HG03066 (cell line): ENCODE measurements at regions not wholly inside any gene's neighbourhood (a gene's known extent, or its start where the extent isn't known, plus 50 kb on each side); places are given as distances from the start of the nearest gene placed in this dataset.
"Not testable (repeated sequence)": the region's sequence is repeated elsewhere in the genome, so short reads cannot be mapped to it uniquely, and the experiment has no call there.

Source experiments
- ATAC-seq: cut with Tn5 transposase; IDR thresholded peaks from one replicate; pipeline ENCODE4 v1.9.1; 2021; ENCODE audit warnings: low read depth; ENCODE audit not compliant: unreplicated experiment

DNA sequence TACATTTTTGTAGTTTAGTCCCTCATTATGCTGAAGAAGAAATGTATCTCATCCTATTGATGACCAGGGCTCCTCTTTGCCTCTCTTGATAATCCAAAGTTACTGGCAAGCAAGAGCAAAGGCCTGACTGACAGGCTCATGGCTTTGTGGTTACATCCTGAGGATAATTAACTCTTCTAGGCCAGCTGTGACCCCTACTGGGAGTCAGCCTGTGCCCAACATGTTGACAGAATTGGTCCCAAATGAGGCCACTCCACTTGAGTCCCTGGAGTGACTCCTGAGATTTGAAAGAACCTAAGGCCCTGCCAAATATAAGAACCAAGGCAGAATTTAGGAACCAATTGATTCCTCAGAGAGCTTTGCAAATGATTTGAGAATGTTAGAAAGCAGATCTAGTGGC, 973.8 kb upstream of the CELF4 start:
- no peak for ATAC-seq

DNA sequence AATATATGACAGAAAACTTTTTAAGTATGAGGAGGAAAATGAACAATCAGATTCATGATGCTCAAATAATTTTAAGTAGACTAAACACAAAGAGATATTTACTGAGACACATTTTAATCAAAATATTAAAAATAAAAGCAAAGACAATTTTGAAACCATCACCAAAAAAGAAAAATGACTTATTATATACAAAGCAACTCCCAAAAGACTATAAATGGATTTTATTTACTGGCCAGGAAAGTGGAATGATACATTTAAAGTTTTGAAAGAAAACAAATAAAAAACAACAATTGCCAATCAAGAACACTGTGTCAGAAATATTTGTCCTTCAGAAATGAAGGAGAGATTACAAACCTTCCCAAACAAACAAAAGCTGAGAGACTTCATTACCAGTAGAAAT, 968.5 kb upstream of the CELF4 start:
- ATAC-seq, result no peak

DNA sequence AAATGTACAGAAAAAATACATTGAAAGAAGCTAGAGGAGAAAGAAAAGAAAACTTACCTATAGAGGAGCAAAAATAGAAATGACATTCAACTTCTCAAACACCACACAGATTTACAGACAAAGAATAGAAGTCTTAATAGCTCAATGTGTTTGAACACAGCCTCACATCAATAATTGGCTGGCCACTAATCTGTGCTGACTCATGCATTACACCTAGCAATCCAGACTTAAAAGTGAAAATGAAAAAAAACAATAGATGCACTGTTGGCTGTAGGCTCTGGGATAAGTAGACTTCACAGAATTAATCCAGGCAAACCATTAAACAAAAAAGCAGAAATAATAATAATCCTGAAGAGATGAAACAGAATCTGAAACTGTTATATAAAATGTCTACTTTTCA, 961.3 kb upstream of the CELF4 start:
- no peak for ATAC-seq

DNA sequence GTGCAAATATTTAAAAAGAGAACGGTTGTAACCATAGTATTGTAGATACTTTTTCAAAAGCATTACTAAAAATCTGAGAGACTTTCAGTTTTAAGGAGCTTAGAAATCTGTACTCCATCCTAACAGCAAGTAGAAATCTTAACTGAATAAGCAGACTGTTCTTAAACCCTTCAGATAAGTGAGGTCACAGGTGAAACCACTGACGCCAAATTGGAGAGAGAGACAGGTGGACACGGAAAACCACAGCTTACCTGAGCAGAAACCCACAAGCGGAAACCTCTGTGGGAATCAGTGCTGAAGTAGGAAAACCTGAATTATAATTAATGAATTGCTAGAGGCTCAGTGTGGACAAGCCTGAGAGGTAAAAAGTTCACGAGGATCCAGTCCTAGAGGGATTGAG, 959.4 kb upstream of the CELF4 start:
- no peak for ATAC-seq

DNA sequence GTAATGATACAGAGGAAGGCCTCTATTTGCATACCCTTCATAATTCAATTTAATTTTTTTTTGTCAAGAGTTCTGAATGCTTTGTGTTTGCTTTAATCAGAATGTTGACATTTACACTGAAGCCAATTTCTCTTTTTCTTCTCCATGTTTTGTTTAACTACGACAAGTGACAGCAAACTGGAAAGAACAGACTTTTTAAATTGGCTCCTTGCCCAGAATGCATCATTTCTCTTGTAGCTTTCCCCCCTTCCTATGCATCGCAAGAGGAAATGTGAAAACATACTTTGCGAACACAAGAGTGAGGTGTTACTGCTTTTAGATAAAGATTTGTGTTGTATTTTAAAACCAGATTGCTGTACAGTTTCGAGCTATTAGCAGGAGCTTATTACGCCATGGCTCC, 955.2 kb upstream of the CELF4 start:
- ATAC-seq, result no peak

DNA sequence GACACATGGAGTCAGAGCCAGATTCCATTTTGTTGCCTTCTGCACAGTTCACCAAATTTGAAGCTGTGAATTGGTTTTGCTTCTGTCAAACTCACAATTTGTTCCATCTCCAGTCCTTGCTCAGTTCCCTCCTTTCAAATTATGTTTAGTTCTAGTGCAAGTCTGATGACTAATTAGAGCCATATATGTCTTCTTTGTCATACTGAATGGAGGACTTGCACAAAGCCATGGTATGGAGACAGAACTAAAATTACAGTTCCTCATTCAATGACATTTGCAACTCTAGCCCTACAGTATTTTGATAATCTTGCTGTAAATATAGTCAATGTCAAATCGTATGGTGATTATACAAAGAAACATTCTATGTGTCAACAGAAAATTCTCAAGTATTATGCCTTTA, 936.9 kb upstream of the CELF4 start:
- ATAC-seq, result no peak

DNA sequence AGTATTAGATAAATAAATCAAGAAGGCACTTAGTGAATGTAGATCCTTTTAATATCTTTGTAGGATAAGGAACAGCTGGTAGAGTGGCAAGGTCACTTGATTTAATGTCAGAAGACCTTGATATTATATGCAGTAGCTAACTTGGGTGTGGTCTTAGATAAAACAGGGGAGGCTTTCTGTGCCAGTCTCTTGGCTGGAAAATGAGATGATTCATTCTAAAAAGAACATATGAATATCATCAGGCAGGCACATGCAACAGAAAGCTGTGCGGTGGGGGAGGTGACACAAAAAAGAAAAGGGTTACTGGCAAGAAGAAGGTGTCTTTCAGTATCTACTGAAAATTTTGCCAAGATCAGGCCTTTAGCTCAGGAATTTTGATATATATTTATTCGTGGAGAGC, 931.7 kb upstream of the CELF4 start:
- no peak for ATAC-seq

DNA sequence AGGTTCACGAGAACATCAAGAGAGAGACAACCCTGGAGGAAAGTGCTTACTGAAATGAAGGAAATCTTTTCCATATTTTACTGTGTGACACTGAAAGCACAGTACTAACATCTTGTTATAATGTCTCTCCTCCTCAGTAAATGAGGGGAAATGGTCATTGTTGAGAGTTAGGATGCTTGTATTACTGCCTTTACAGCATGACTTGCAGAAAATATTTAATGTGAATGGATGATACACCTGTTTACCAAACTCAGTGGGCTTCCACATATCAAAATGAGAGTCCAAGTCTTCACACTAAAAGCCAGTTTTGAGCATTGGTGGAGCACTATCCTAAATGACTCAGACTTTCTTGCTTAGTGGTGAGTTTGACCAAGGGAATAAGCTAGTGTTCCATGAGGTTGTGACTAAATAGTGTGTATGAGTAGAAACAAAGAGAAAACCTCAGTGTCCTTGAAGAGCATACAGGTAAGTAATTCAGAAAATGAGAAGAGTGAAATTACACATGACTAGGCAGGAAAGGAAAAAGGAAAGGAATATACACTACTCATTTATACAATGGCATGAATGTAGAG, 930.7 kb upstream of the CELF4 start:
- no peak for ATAC-seq

DNA sequence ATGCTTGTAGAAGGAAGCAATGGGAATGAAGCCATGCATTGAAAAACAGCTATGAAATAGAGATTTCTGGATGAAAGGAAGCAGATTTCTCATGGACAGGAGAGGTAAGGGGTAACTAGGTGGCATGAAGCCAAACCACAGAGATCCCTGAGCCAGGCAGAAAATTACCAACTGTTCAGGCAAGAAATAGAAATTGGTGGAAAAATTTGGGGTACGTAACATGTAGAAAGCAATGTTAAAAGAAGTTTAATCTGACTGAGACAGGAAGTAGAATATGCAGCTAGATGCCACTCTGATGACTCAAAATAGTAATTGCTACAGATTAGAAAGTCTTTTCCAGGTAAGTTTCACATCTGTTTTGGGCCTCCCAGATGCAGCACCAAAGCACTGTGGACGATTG, 928.5 kb upstream of the CELF4 start:
- ATAC-seq, result no peak

DNA sequence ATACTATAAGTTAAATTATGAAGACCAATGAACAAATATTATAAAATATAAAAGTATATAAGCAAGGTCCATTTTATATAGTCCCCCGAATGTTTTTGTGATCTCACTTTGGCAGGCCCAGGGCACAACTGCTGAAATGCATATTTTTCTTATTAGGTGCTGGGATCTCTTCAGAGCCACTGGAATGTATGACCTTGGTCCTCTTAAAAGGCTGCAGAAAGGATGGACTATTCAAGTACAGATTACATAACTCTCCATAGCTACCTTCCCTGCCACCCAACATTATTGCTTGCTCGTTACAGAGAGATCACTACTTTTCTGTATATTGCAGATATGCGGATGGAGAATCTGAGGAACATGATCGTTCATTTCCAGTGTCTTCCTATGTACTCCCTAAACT, 925.6 kb upstream of the CELF4 start:
- ATAC-seq, result no peak

DNA sequence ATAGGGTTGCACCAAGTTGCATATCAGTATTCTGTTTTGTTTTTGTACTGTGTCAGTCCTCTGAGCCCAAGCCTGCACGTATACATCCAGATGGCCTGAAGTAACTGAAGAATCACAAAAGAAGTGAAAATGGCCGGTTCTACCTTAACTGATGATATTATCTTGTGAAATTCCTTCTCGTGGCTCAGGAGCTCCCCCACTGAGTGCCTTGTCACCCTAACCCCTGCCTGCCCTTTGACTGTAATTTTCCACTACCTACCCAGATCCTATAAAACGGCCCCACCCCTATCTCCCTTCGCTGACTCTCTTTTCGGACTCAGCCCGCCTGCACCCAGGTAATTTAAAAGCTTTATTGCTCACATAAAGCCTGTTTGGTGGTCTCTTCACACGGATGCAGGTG, 924.1 kb upstream of the CELF4 start:
- ATAC-seq, result not testable (repeated sequence)

DNA sequence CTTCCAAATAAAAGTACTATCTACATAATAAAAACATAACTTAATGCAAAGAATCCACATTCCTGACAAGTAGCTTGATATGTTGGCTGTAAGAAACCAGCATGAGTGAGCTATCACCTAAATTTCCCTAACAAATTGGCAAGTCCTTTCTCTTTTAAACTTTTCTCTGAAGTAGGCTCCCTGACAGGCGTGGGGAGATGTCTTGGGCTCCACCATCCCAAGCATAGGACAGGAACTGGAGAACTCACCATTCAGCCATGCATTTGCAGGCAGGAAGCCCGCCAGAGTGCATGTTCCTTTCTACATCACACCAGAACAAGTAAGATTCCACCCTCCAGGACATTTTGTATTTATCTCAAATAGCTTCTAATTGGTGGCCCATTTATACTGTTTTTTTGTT, 921.9 kb upstream of the CELF4 start:
- no peak for ATAC-seq

DNA sequence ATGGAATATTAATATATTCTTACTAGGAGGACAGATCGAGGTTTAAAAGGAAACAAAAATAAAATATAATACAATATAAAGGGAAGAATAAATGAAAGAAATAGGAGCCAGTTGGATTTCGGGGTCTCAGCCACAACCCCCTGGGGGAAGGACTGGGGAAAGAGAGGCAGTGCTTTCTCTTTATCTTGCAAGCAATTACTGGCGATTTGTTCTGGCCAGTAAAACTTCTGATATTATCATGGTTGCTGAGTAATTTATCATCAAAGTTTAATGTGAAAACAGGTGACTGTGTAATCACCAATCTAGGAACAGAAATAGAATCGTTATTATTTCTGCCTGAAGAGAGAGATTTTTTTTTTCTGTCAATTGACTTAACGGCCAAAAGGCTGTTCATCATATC, 917.7 kb upstream of the CELF4 start:
- ATAC-seq, result no peak

DNA sequence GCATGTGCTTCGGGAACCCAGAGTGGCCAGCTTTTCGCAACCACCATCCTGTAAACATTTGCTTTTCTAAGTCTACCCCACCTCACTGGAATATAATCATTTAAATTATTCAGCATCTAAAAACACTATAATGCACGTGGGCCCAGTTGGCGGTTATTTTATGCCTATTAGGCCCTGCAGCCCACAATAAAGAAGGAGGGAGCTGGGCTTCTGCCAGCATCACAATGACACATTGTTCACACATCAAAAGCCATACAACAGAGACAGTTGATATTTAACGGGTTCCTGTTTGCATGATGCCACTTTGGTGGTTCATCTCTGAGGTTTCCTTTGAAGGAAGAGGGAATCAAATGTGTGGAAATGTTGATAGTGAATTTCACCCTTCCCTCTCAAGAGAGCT, 916.0 kb upstream of the CELF4 start:
- no peak for ATAC-seq

DNA sequence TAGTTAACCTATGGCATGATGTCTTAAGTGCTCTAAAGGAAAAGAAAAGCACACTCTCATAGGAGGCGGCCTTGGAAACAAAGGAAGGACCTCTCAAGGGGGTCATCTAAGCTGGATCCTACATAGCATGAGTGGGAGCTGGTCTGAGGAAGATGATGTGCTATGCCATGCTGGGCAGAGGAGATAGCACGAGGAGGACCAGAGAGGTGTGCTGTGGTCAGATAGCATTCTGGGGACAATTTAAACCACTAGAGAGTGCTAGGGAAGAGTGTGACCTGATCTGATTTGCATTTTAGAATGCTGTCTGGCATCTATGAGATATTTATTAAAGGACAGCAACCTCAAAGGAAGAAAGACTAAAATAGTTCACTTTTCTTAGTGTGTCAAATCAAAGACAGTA, 910.1 kb upstream of the CELF4 start:
- no peak for ATAC-seq

DNA sequence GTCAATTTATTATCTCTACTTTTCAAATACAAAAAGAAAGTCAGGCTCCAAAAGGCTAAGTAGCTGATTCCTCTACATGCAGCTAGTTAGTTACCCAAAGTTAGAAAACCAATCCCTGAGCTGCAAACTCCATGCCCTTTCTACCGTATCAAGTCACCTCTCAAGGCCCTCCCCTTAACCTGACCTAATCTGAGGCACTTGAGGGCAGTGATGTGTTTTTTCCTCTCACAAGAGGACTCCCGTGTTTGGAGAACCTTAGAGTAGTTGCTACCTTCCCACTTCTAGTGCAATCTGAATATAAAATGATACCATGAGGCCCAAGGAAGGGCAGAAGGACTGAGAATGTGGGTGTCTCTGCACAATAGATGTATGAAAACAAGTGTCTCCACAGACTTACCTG, 907.9 kb upstream of the CELF4 start:
- ATAC-seq, result no peak

DNA sequence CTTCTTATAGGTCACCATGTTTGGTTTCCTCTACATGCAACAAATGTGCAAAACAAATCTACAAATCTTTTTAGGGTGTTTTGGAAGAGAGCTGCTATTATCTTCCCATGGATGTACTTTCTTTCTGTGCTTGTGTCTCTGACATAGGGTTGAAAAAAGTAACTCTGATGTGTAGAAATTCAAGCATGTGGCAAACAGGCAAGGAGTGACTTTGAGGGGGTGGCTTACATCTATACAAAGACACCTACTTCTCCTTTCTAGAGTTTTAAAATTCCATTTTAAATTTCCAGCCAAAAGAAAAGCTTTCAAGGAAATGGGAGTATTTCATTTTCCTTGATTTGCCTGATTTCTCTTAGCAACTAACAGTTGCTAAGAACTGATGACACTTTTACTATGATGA, 904.8 kb upstream of the CELF4 start:
- no peak for ATAC-seq

DNA sequence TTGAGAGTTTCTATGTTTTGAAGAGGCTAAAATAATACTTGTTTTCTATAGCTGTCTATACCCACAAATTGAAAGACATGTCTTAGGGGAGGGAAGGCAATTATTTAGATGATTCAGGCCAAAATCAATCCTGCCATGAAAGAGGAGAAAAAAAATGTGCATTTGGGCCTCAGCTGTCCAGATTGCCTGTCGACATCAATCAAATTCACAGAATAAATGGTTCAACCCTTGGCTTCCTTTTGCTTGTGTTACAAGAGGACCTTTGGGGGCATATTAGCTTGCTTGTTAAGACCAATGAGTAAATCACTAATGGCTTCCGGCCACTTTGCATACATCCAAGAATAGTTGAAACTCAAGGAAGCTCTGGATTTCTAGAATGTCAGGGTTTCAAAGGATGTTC, 900.8 kb upstream of the CELF4 start:
- ATAC-seq, result no peak

DNA sequence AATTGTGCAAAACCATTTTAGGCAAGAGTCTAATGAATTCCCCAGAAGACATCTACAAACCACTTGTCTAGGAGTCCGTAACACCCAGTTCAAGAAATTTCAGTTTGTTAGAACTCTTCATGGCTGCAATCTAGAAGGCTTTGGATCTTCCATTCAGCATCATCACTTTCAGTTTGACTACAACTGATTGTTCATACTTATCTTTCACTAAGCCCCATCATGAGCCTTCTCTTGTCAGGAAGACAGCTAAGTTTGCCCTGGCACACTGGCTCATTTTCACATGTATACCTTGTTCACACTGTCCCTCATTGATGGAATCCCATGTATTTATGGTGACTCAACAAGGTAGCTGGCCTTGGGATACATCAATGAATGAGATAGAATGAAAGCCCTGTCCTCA, 898.4 kb upstream of the CELF4 start:
- ATAC-seq, result no peak

DNA sequence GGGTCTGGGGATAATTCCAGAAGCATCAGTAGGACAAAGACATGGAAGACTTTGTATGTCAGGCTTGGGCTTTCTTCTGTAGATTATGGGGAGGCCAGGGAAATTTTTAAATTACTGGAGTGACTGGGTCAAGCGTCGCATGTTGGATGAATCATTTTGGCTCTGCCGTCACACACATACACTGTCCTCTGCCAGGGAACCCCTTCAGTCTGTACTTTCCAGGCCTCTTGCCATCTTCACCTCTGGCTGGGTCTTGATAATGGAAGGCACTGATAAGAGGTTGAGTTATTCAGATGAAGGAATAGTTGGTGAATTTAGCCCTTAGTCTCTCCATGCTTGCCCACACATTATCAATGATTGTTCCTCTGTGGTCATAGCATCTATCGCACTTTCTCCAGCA, 895.1 kb upstream of the CELF4 start:
- ATAC-seq, result no peak

DNA sequence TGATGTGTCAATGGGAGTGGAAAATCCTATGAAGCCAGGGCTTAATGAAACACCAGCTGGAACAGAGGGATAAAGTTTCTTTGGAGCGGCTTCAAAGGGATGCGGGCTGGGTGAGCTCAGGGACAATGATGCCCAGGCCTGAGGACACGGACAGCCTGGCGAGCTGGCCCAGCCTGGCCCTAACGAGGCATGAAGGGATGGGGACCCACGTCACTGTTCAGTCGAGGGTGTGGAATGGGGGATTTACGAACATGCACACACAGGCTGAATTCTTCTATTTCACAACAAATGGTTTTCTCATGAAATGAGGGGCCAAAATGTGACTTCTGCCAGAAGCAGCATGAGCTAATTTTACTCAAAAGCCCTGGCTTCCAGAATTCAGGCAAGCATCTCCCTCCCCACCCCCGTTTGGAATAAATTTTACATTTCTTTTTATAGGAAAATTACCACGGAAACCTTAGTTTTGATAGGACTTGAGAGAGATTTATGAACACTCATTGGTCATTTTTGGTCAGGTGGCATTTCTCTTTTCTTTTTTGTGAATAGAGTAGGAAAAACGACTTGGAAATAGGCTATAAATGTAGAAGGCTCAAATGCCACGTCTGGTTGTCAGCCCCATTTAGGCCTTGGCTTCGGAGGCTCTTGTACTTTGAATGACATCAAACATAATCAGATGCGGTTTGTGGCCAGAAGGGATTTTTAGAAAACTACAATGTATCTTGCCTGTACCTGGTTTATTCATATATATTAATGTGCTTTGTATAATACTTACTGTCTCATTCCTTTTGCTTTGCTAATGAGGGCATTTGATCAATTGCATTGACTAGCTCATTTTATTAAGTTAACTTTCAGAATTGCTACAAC, 893.8 kb upstream of the CELF4 start:
- no peak for ATAC-seq

DNA sequence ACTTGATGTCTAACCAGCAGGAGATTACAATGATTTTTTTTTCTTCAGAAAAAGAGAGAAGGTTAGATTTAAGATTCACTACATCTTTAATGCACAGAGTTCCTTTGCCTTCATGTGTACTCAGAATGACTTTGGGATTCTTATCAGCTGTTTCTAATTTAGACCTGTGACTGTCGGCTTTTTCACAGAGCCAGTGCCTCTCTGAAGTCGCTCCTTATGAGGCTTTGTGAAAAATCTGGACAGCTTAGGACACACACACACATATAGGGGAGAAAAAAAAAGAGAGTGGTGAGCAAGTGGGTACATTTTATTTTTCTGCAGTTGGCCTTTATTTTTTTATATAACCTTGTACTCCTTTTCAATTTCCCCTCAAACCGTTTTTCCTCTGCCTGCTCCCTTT, 893.1 kb upstream of the CELF4 start:
- ATAC-seq, result no peak

DNA sequence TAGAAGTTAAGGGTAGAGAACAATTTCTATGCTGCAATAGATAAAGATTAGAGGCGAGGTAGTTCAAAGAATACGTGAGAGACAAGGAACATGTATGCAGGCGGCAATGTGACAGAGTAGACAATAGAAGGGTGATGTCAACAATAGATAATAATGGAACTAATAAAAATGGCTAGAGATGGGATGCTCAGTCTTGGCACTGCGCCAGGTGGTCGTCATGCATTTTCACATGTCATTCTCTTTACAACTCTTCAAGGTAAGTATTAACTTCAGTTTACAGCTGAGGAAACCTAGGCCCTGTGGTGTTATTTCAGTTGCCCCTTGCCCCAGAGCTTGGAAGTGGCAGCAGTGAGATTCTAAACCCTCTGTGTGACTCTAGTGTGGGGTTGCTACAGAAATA, 890.7 kb upstream of the CELF4 start:
- no peak for ATAC-seq
